ENCODE measurements at regions not wholly inside any gene's neighbourhood (a gene's known extent, or its start where the extent isn't known, plus 50 kb on each side); places are given as distances from the start of the nearest gene placed in this dataset.

DNA sequence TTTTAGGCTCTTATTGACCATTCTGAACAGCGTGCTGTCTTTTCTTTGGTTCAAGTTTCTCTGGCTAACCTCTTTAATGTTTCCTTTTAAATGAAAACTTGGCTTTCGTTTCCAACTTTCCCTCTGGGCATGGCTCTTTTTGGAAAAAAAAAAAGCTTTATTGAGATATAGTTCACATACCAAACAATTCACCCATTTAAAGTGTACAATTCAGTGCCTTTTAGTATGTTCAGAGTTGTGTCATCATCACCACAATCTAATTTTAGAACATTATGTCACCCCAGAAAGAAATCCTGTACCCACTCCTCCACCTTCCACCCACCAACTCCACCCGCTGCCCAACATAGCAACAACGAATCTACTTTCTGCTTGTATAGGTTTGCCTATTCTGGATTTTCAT lies 322.4 kb downstream of the ADCYAP1 start:
- TF ChIP-seq, protein P1, sequence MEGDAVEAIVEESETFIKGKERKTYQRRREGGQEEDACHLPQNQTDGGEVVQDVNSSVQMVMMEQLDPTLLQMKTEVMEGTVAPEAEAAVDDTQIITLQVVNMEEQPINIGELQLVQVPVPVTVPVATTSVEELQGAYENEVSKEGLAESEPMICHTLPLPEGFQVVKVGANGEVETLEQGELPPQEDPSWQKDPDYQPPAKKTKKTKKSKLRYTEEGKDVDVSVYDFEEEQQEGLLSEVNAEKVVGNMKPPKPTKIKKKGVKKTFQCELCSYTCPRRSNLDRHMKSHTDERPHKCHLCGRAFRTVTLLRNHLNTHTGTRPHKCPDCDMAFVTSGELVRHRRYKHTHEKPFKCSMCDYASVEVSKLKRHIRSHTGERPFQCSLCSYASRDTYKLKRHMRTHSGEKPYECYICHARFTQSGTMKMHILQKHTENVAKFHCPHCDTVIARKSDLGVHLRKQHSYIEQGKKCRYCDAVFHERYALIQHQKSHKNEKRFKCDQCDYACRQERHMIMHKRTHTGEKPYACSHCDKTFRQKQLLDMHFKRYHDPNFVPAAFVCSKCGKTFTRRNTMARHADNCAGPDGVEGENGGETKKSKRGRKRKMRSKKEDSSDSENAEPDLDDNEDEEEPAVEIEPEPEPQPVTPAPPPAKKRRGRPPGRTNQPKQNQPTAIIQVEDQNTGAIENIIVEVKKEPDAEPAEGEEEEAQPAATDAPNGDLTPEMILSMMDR (IDR thresholded peaks at IDR 0.05; ENCODE audit: low read length) = no peak
- TF ChIP-seq EZH2 (optimal IDR thresholded peaks at IDR 0.05; ENCODE audit: low read depth, low read length) (no peak), EZH2phosphoT487 (IDR thresholded peaks at IDR 0.05; ENCODE audit: low read length) (no peak)
